SK-N-SH (cell line): ENCODE measurements at regions not wholly inside any gene's neighbourhood (a gene's known extent, or its start where the extent isn't known, plus 50 kb on each side); places are given as distances from the start of the nearest gene placed in this dataset.

ENCODE experiments used
- CTCF ChIA-PET: fragments of 300-600, 350-600 bp; formaldehyde crosslinking; extraction: SDS; loops from one replicate; lab custom pipeline; 2021; lab: Yijun Ruan, JAX
- POLR2A ChIA-PET: fragments of 350-600 bp; sonication (Branson Sonifier 250); formaldehyde crosslinking; extraction: SDS; loops from one replicate; lab custom pipeline; 2020; ENCODE audit warnings: antibody characterized with exemption, inconsistent platforms; lab: Yijun Ruan, JAX
- DNase-seq: peaks from one replicate; pipeline ENCODE4 v3.0.0; 2012
- H2AFZ ChIP-seq: fragments of 200-600 bp; sonication (generic); 2 replicates; pipeline ENCODE4 v1.8.1; 2016; ENCODE audit warnings: antibody characterized with exemption, mild to moderate bottlenecking, low read depth
- H3F3A ChIP-seq: fragments of 200-600 bp; sonication (generic); replicated peaks from 2 replicates; pipeline ENCODE3; 2016; ENCODE audit warnings: antibody characterized with exemption, mild to moderate bottlenecking; ENCODE audit not compliant: insufficient read depth
- H3K27ac ChIP-seq, 2 experiments: fragments of 200-500 bp in 1 of 2; fragments of 200-600 bp in 1 of 2; sonication (Bioruptor generic) in 1 of 2; sonication (generic), shearing (Covaris generic) in 1 of 2; 2 replicates each; pipeline versions ENCODE4 v1.5.1 to v1.6.1; 2014 to 2016; ENCODE audit warnings: low read depth in 2 of 2, inconsistent platforms in 1 of 2, low read length in 1 of 2, mild to moderate bottlenecking in 1 of 2, mixed read lengths in 1 of 2
- H3K27me3 ChIP-seq: fragments of 200-600 bp; sonication (generic), shearing (Covaris generic); 2 replicates; pipeline ENCODE4 v1.6.1; 2016; ENCODE audit warnings: mixed run types; ENCODE audit not compliant: insufficient read depth
- H3K36me3 ChIP-seq, 2 experiments: fragments of 200-500 bp in 1 of 2; fragments of 200-600 bp in 1 of 2; sonication (Bioruptor generic) in 1 of 2; sonication (generic) in 1 of 2; replicated peaks in 1 of 2; 2 replicates each; pipeline versions ENCODE3 to v1.5.1; 2014 to 2016; ENCODE audit warnings: low read length in 1 of 2, mild to moderate bottlenecking in 1 of 2; ENCODE audit not compliant: insufficient read depth in 2 of 2, control insufficient read depth in 1 of 2
- H3K4me1 ChIP-seq, 2 experiments: fragments of 200-500 bp in 1 of 2; fragments of 200-600 bp in 1 of 2; sonication (Bioruptor generic) in 1 of 2; sonication (generic), shearing (Covaris generic) in 1 of 2; 2 replicates each; pipeline versions ENCODE4 v1.5.1 to v1.6.1; 2014 to 2016; ENCODE audit warnings: low read depth in 1 of 2, low read length in 1 of 2, mixed run types in 1 of 2; ENCODE audit not compliant: insufficient read depth in 2 of 2, control insufficient read depth in 1 of 2
- H3K4me2 ChIP-seq: fragments of 200-600 bp; sonication (generic), shearing (Covaris generic); 2 replicates; pipeline ENCODE4 v1.6.1; 2017; ENCODE audit warnings: mixed run types
- H3K4me3 ChIP-seq, 2 experiments: fragments of 200-500 bp in 1 of 2; fragments of 200-600 bp in 1 of 2; sonication (Bioruptor generic) in 1 of 2; sonication (generic), shearing (Covaris generic) in 1 of 2; 2 replicates each; pipeline versions ENCODE4 v1.5.1 to v1.8.1; 2014 to 2016; ENCODE audit warnings: low read depth in 2 of 2, inconsistent platforms in 1 of 2, low read length in 1 of 2, mild to moderate bottlenecking in 1 of 2, mixed read lengths in 1 of 2, moderate library complexity in 1 of 2
- H3K79me2 ChIP-seq: fragments of 200-600 bp; sonication (generic); 2 replicates; pipeline ENCODE4 v1.8.1; 2017; ENCODE audit warnings: mild to moderate bottlenecking; ENCODE audit not compliant: insufficient read depth
- H3K9ac ChIP-seq: fragments of 200-600 bp; sonication (generic); 2 replicates; pipeline ENCODE4 v1.6.1; 2017; ENCODE audit warnings: mixed run types
- H3K9me2 ChIP-seq: fragments of 200-600 bp; sonication (generic); 2 replicates; pipeline ENCODE4 v1.6.1; 2017; ENCODE audit warnings: mixed run types
- H3K9me3 ChIP-seq: fragments of 200-600 bp; sonication (generic); 2 replicates; pipeline ENCODE4 v1.6.1; 2017; ENCODE audit warnings: mixed run types, mild to moderate bottlenecking, moderate library complexity
- H4K20me1 ChIP-seq: fragments of 200-600 bp; sonication (generic); 2 replicates; pipeline ENCODE4 v1.6.1; 2017; ENCODE audit warnings: mild to moderate bottlenecking, mixed run types; ENCODE audit not compliant: insufficient read depth
- CHD2 ChIP-seq: fragments of 150-350 bp; IDR thresholded peaks from 2 replicates; pipeline ENCODE4 v1.6.1; 2018; ENCODE audit warnings: low read length; ENCODE audit not compliant: partially characterized antibody
- EZH2phosphoT487 ChIP-seq: fragments of 200-600 bp; sonication (generic); IDR thresholded peaks from 2 replicates; pipeline ENCODE4 v1.6.1; 2017; ENCODE audit warnings: low read depth, mixed run types, mild to moderate bottlenecking, antibody characterized with exemption, moderate library complexity, borderline replicate concordance
- FOSL2 ChIP-seq: IDR thresholded peaks from 2 replicates; pipeline ENCODE4 v1.4.0; 2012; ENCODE audit warnings: low read depth, mild to moderate bottlenecking, moderate library complexity, borderline replicate concordance
- FOXJ3 ChIP-seq: sonication (generic); formaldehyde crosslinking; IDR thresholded peaks from 2 replicates; pipeline ENCODE4 v1.5.1; 2020; ENCODE audit warnings: mild to moderate bottlenecking, missing genetic modification reagents
- IRF3 ChIP-seq: fragments of 150-350 bp; IDR thresholded peaks from 2 replicates; pipeline ENCODE4 v1.6.1; 2016; ENCODE audit warnings: mild to moderate bottlenecking, low read depth, low read length
- JUND ChIP-seq: IDR thresholded peaks from 2 replicates; pipeline ENCODE4 v1.4.0; 2012
- NFIC ChIP-seq: IDR thresholded peaks from 2 replicates; pipeline ENCODE4 v1.4.0; 2012; ENCODE audit warnings: borderline replicate concordance
- PBX3 ChIP-seq: IDR thresholded peaks from 2 replicates; pipeline ENCODE4; 2012
- RAD21 ChIP-seq: IDR thresholded peaks from 2 replicates; pipeline ENCODE4 v1.6.1; 2012; ENCODE audit warnings: mild to moderate bottlenecking, low read length
- RCOR1 ChIP-seq: fragments of 150-350 bp; IDR thresholded peaks from 2 replicates; pipeline ENCODE4 v1.6.1; 2017; ENCODE audit warnings: antibody characterized with exemption, low read length
- REST ChIP-seq: IDR thresholded peaks from 2 replicates; pipeline ENCODE4 v1.6.1; 2012; ENCODE audit warnings: mild to moderate bottlenecking, low read depth, low read length, moderate library complexity
- RFX5 ChIP-seq: IDR thresholded peaks from 2 replicates; pipeline ENCODE4 v1.6.1; 2012; ENCODE audit warnings: mild to moderate bottlenecking, improper control_type of control experiment, low read length
- RXRA ChIP-seq: IDR thresholded peaks from 2 replicates; pipeline ENCODE4 v1.4.0; 2012; ENCODE audit warnings: low read depth, mild to moderate bottlenecking, borderline replicate concordance
- SIN3A ChIP-seq: IDR thresholded peaks from 2 replicates; pipeline ENCODE4 v1.6.1; 2012; ENCODE audit warnings: low read depth, mild to moderate bottlenecking, low read length, moderate library complexity, borderline replicate concordance
- SMC3 ChIP-seq: IDR thresholded peaks from 2 replicates; pipeline ENCODE4 v1.6.1; 2012; ENCODE audit warnings: low read depth, low read length, improper control_type of control experiment
- ZBTB33 ChIP-seq: IDR thresholded peaks from 2 replicates; pipeline ENCODE4 v1.4.0; 2012; ENCODE audit warnings: low read depth, borderline replicate concordance
- WGBS: methylation state at CpG from one replicate; pipeline ENCODE4 v1.1.6; 2017; ENCODE audit warnings: low lambda C conversion rate; 5-methylcytosine and 5-hydroxymethylcytosine counted together
- TF ChIP-seq, protein P1 (sequence below): IDR thresholded peaks from 2 replicates; pipeline ENCODE4 v1.4.0; 2012; ENCODE audit warnings: low read depth

DNA sequence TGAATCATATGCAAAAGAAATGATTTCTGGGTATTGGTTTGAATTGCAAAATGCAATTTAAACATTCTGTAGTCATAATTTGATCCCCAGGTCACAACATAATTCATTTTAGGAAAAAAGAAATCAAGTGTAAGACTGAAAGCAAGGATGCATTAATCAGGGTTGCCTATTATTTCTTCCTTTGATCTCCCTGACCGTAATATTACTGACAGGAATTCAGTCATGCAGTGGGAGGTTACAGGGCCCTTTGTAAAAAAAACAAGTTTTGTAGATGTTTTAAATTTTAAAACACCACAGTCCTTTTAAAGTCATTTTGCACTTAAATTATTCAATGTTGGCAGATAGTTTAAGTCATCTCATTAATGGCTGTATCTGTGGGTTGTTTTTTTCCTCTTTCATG, 263.0 kb upstream of the NCAM2 start:
- Histone ChIP-seq H3K9ac (no peak overlapping the region), H3K27ac (no peak overlapping the region), H3K4me1 (no peaks in the 10 kb centered on the region), H3K27me3 (no peaks in the 10 kb centered on the region), H3K4me3 (no peak overlapping the region), H3K9me2 (no peaks in the 10 kb centered on the region), H3K79me2 (no peaks in the 10 kb centered on the region), H2AFZ (no peak overlapping the region), H3K4me2 (no peak overlapping the region), H4K20me1 (no peaks in the 10 kb centered on the region), H3K9me3 (no peaks in the 10 kb centered on the region), H3F3A (no peaks in the 10 kb centered on the region), H3K36me3 (no peaks in the 10 kb centered on the region)
- ChIA-PET CTCF (no interaction called here), POLR2A (no interaction called here)
- TF ChIP-seq CHD2 (no peak), REST (no peak), IRF3 (no peak), RAD21 (no peak), SIN3A (no peak), RFX5 (no peak), JUND (no peak), SMC3 (no peak), EZH2phosphoT487 (no peak), RCOR1 (no peak), FOXJ3 (CRISPR knock-in tag) (no peak)
- TF ChIP-seq, protein P1, sequence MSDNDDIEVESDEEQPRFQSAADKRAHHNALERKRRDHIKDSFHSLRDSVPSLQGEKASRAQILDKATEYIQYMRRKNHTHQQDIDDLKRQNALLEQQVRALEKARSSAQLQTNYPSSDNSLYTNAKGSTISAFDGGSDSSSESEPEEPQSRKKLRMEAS = no peak
- WGBS = 0% methylated on average over 1 of the region's 1 CpG
- DNase-seq = no peak

- H3K27me3 ChIP-seq = no peaks in the 10 kb centered on the region
- no peaks in the 10 kb centered on the region for H3K36me3 ChIP-seq
- POLR2A ChIA-PET = no interaction called here
- H3K9me3 ChIP-seq = no peaks in the 10 kb centered on the region
- no peaks in the 10 kb centered on the region for H3K9me2 ChIP-seq
- no peaks in the 10 kb centered on the region for H4K20me1 ChIP-seq
- no peak overlapping the region for H3K9ac ChIP-seq
- H3K79me2 ChIP-seq = no peaks in the 10 kb centered on the region
- no peak overlapping the region for H3K27ac ChIP-seq
- no peaks in the 10 kb centered on the region for H3F3A ChIP-seq
- no peak overlapping the region for H2AFZ ChIP-seq
- H3K4me2 ChIP-seq = no peak overlapping the region; the same call in 1 of the 2 replicates
- TF ChIP-seq RFX5 (no peak), RXRA (no peak), PBX3 (no peak), FOSL2 (no peak), IRF3 (no peak), ZBTB33 (no peak), NFIC (no peak)
- TF ChIP-seq, protein P1 = no peak
- H3K4me1 ChIP-seq = no peaks in the 10 kb centered on the region
- no peak overlapping the region for H3K4me3 ChIP-seq
- DNase-seq = no peak
- CTCF ChIA-PET = interaction anchor here (1.3 kb wide), 1 partner anchor 10 kb away, joined by 3 read pairs; no protein-coding TSS in a partner anchor
Observed at GRCh38 chr21:20737227-20737913, 260.8 kb upstream of the NCAM2 start.
